ENCODE measurements at regions not wholly inside any gene's neighbourhood (a gene's known extent, or its start where the extent isn't known, plus 50 kb on each side); places are given as distances from the start of the nearest gene placed in this dataset.

GRCh38 chr5:173396311-173396993 lies 68.2 kb upstream of the STC2 start:
- no peak for FAIRE-seq
- no peak overlapping the region for H2AK5ac ChIP-seq (ENCODE audit: low read depth, low read length)
- no peaks in the 10 kb centered on the region for H3K79me1 ChIP-seq (ENCODE audit: low read depth, low read length)
- H3K4me2 ChIP-seq (ENCODE audit: insufficient read depth in 1 of 2, low read depth in 2 of 2, low read length in 2 of 2), result no peak overlapping the region
- no peak overlapping the region; the same call in 1 of the 2 replicates for H4K8ac ChIP-seq (ENCODE audit: extremely low read depth, insufficient read depth, low read length)
- H2AFZ ChIP-seq (ENCODE audit: low read length), result peak overlapping the region; percentile 86
- no peak overlapping the region for H3K18ac ChIP-seq (ENCODE audit: extremely low read depth, low read length)
- no peak overlapping the region for H3K4ac ChIP-seq (replicated peaks; ENCODE audit: insufficient read length, low read depth, low read length)
- H3K23me2 ChIP-seq (ENCODE audit: low read depth, low read length), result no peaks in the 10 kb centered on the region
- no peaks in the 10 kb centered on the region for H3K36me3 ChIP-seq (ENCODE audit: control insufficient read depth in 2 of 4, insufficient read depth in 4 of 4, low read length in 3 of 4)
- H2BK12ac ChIP-seq (ENCODE audit: low read depth, low read length), result no peak overlapping the region
- DNase-seq (ENCODE audit: low read depth in 1 of 2, low spot score in 2 of 2), result peak; percentile 21 to 76
- H4K20me1 ChIP-seq (replicated peaks in 1 of 2; ENCODE audit: control insufficient read depth in 1 of 2, insufficient read depth in 2 of 2, low read length in 2 of 2), result no peaks in the 10 kb centered on the region
- no peak overlapping the region for H3K9ac ChIP-seq (replicated peaks in 1 of 4; ENCODE audit: extremely low read depth in 1 of 4, low read depth in 3 of 4, low read length in 3 of 4)
- H3K23ac ChIP-seq (ENCODE audit: insufficient read length), result no peak overlapping the region
- H3K27ac ChIP-seq (ENCODE audit: low read depth, low read length), result no peak overlapping the region
- no peak overlapping the region for H3K14ac ChIP-seq (ENCODE audit: insufficient read length)
- H2BK20ac ChIP-seq (ENCODE audit: low read length), result no peak overlapping the region
- no peaks in the 10 kb centered on the region for H3K79me2 ChIP-seq (ENCODE audit: control insufficient read depth in 1 of 2, insufficient read depth in 2 of 2, low read length in 2 of 2)
- CTCF ChIA-PET (ENCODE audit: partially characterized antibody), result interaction anchor here (0.7 to 5.0 kb wide), 31 partner anchors 10 to 682 kb away, joined by 3 to 33 read pairs (median 4); no protein-coding TSS in a partner anchor
- H3K4me3 ChIP-seq (ENCODE audit: extremely low read depth in 1 of 4, insufficient read depth in 2 of 4, low read depth in 3 of 4, low read length in 4 of 4), result no peak overlapping the region
- no peaks in the 10 kb centered on the region for H3K4me1 ChIP-seq (replicated peaks in 1 of 4; ENCODE audit: control insufficient read depth in 3 of 4, insufficient read depth in 4 of 4, low read length in 3 of 4)
- H2BK120ac ChIP-seq (replicated peaks; ENCODE audit: low read depth, low read length), result no peak overlapping the region
- H3K27me3 ChIP-seq (replicated peaks in 1 of 4; ENCODE audit: control insufficient read depth in 3 of 4, extremely low read depth in 1 of 4, insufficient read depth in 3 of 4, low read length in 3 of 4), result peaks cover 0 to 1% (median 0%) of the 10 kb centered on the region in 4 experiments; a peak in 1 of 7 replicates
- no peak overlapping the region for H2BK5ac ChIP-seq (ENCODE audit: low read depth, low read length)
- WGBS, 2 experiments (ENCODE audit: extremely low coverage in 1 of 2, insufficient coverage in 1 of 2, insufficient read length in 1 of 2, insufficient replicate concordance in 2 of 2, low coverage in 1 of 2, low lambda C conversion rate in 2 of 2, missing lambda C conversion rate in 1 of 2), result 74% methylated on average over 13 of the region's 14 CpGs; no CpG with 5 or more reads in 1 of the 2 experiments
- H4K91ac ChIP-seq (replicated peaks; ENCODE audit: insufficient read length, low read length), result no peak overlapping the region
- POLR2A ChIA-PET (ENCODE audit: partially characterized antibody), result interaction anchor here (0.6 to 1.0 kb wide), 2 partner anchors 75 to 77 kb away, joined by 3 to 5 read pairs; no protein-coding TSS in a partner anchor
- no peak overlapping the region for H3K56ac ChIP-seq (replicated peaks; ENCODE audit: insufficient read length, low read depth, low read length)
- H4K5ac ChIP-seq (ENCODE audit: insufficient read length, low read depth, low read length), result no peak overlapping the region
- H2BK15ac ChIP-seq (ENCODE audit: low read length), result no peak overlapping the region
- 0 out of 4 replicates have a peak, but pooled peaks cover 0 to 5% of the 10 kb centered on the region in 2 experiments for H3K9me3 ChIP-seq (ENCODE audit: insufficient read depth in 2 of 2, low read depth in 1 of 2, low read length in 1 of 2)
- TF ChIP-seq CBX8 (IDR thresholded peaks at IDR 0.05; ENCODE audit: borderline replicate concordance, low read depth, low read length) (no peak), KDM5A (IDR thresholded peaks at IDR 0.05; ENCODE audit: low read length) (no peak), SUZ12 (IDR thresholded peaks at IDR 0.05; ENCODE audit: low read length) (no peak), JUN (IDR thresholded peaks at IDR 0.05; ENCODE audit: low read depth, low read length) (no peak), MAX (IDR thresholded peaks at IDR 0.05) (peak; percentile 27; the same call in 1 of the 2 replicates), JUND (IDR thresholded peaks at IDR 0.05; ENCODE audit: low read length) (no peak), SIN3A (conservative IDR thresholded peaks at IDR 0.05 in 1 of 2, IDR thresholded peaks at IDR 0.05 in 1 of 2; ENCODE audit: low read depth in 1 of 2, low read length in 2 of 2) (no peak), RAD21 (IDR thresholded peaks at IDR 0.05 in 1 of 2, conservative IDR thresholded peaks at IDR 0.05 in 1 of 2; ENCODE audit: low read depth in 2 of 2, low read length in 2 of 2) (peak; percentile 61 to 73)

All from H1 (cell line).